Panc1 (cell line): ENCODE measurements at regions not wholly inside any gene's neighbourhood (a gene's known extent, or its start where the extent isn't known, plus 50 kb on each side); places are given as distances from the start of the nearest gene placed in this dataset.

Source experiments
- POLR2AphosphoS5 ChIP-seq: IDR thresholded peaks from 2 replicates; pipeline ENCODE4 v1.6.1; 2012; ENCODE audit warnings: mild to moderate bottlenecking, low read depth, low read length, moderate library complexity
- SIN3A ChIP-seq: IDR thresholded peaks from 2 replicates; pipeline ENCODE4 v1.6.1; 2012; ENCODE audit warnings: low read depth, mild to moderate bottlenecking, low read length, moderate library complexity, borderline replicate concordance; ENCODE audit not compliant: insufficient read depth
- TF ChIP-seq, protein P1 (sequence below): fragments of 450-650 bp; IDR thresholded peaks from 2 replicates; pipeline ENCODE4 v1.5.1; 2017; ENCODE audit warnings: mild to moderate bottlenecking
- TF ChIP-seq, protein P2 (sequence below), 2 experiments: IDR thresholded peaks; 2 replicates each; pipeline ENCODE4 v1.6.1; 2011 to 2012; ENCODE audit warnings: low read depth in 2 of 2, control low read depth in 1 of 2, low read length in 1 of 2, mild to moderate bottlenecking in 1 of 2, moderate library complexity in 1 of 2; ENCODE audit not compliant: insufficient read depth in 1 of 2

DNA sequence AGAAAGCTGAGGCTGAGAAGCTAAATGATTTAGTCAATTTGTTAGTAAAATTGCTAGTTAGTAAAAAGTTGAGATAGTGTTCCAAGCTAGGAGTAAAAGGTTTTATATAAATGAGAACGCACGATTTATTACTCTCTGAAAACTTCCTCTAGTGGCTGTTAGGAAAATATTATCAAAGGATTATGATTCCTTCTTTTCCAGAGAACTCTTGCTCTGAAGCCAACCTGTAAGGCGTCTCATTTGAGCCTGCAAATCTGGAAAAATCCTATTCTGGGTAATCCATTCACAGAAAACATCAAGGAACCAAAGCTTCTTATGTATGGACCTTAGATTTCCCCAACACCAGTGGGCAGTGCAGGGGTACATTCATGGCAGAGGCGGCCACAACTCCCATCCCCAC, 252.7 kb downstream of the SOD2 start:
- TF ChIP-seq, protein P1, sequence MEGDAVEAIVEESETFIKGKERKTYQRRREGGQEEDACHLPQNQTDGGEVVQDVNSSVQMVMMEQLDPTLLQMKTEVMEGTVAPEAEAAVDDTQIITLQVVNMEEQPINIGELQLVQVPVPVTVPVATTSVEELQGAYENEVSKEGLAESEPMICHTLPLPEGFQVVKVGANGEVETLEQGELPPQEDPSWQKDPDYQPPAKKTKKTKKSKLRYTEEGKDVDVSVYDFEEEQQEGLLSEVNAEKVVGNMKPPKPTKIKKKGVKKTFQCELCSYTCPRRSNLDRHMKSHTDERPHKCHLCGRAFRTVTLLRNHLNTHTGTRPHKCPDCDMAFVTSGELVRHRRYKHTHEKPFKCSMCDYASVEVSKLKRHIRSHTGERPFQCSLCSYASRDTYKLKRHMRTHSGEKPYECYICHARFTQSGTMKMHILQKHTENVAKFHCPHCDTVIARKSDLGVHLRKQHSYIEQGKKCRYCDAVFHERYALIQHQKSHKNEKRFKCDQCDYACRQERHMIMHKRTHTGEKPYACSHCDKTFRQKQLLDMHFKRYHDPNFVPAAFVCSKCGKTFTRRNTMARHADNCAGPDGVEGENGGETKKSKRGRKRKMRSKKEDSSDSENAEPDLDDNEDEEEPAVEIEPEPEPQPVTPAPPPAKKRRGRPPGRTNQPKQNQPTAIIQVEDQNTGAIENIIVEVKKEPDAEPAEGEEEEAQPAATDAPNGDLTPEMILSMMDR, result no peak
- TF ChIP-seq, protein P2, sequence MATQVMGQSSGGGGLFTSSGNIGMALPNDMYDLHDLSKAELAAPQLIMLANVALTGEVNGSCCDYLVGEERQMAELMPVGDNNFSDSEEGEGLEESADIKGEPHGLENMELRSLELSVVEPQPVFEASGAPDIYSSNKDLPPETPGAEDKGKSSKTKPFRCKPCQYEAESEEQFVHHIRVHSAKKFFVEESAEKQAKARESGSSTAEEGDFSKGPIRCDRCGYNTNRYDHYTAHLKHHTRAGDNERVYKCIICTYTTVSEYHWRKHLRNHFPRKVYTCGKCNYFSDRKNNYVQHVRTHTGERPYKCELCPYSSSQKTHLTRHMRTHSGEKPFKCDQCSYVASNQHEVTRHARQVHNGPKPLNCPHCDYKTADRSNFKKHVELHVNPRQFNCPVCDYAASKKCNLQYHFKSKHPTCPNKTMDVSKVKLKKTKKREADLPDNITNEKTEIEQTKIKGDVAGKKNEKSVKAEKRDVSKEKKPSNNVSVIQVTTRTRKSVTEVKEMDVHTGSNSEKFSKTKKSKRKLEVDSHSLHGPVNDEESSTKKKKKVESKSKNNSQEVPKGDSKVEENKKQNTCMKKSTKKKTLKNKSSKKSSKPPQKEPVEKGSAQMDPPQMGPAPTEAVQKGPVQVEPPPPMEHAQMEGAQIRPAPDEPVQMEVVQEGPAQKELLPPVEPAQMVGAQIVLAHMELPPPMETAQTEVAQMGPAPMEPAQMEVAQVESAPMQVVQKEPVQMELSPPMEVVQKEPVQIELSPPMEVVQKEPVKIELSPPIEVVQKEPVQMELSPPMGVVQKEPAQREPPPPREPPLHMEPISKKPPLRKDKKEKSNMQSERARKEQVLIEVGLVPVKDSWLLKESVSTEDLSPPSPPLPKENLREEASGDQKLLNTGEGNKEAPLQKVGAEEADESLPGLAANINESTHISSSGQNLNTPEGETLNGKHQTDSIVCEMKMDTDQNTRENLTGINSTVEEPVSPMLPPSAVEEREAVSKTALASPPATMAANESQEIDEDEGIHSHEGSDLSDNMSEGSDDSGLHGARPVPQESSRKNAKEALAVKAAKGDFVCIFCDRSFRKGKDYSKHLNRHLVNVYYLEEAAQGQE (IDR thresholded peaks at IDR 0.05; ENCODE audit: insufficient read depth in 1 of 2, low read depth in 2 of 2, low read length in 1 of 2), result no peak
- TF ChIP-seq SIN3A (no peak), POLR2AphosphoS5 (no peak)
